ENCODE measurements at regions not wholly inside any gene's neighbourhood (a gene's known extent, or its start where the extent isn't known, plus 50 kb on each side); places are given as distances from the start of the nearest gene placed in this dataset.

- WGBS: 88% methylated on average over 8 of the region's 8 CpGs
- H3K9me3 ChIP-seq (ENCODE audit: control insufficient read depth in 2 of 2, insufficient read depth in 1 of 2, low read length in 1 of 2): peaks cover 1 to 3% of the 10 kb centered on the region in 2 donors
- H3K27me3 ChIP-seq (ENCODE audit: control insufficient read depth in 2 of 2, insufficient read depth in 1 of 2, low read length in 1 of 2): no peaks in the 10 kb centered on the region
- no peak overlapping the region for H3K27ac ChIP-seq (ENCODE audit: low read depth in 1 of 2, low read length in 1 of 2)
- H3K4me3 ChIP-seq (ENCODE audit: low read length in 2 of 2): no peak overlapping the region
- no peaks in the 10 kb centered on the region for H3K4me1 ChIP-seq (ENCODE audit: control insufficient read depth in 2 of 2, insufficient read depth in 2 of 2, low read length in 2 of 2)
- no peaks in the 10 kb centered on the region for H3K36me3 ChIP-seq (ENCODE audit: control insufficient read depth in 2 of 2, insufficient read depth in 2 of 2, low read length in 1 of 2)
- DNase-seq (ENCODE audit: low read depth in 6 of 9, low spot score in 9 of 9): no peak
Measured at GRCh38 chr16:87185308-87185707, 131.9 kb downstream of the C16orf95 start.

DNA sequence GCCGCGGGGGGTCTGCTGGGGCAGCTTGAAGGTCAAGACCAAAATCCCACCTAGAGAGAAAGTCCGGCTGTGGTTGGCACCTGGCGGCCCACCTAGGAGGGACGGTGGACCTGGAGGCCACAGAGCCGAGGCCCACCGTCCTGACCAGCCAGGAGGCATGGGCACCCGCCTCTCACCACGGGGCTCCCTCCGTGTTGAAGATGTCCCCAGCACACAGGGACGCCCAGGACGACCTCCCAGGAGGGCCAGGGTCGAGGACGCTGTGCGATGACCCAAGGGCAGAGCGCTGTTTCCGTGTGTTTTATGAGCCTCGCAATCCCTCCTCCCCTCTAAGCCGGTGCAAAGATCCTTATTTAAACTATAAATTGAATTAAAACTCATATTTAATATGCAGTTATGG, 131.2 kb downstream of the C16orf95 start:
- Histone ChIP-seq H3K27ac (ENCODE audit: low read depth in 1 of 2, low read length in 1 of 2) (no peak overlapping the region), H3K36me3 (ENCODE audit: control insufficient read depth in 2 of 2, insufficient read depth in 2 of 2, low read length in 1 of 2) (no peaks in the 10 kb centered on the region), H3K9me3 (ENCODE audit: control insufficient read depth in 2 of 2, insufficient read depth in 1 of 2, low read length in 1 of 2) (peaks cover 1 to 3% of the 10 kb centered on the region in 2 donors), H3K4me3 (ENCODE audit: low read length in 2 of 2) (no peak overlapping the region), H3K27me3 (ENCODE audit: control insufficient read depth in 2 of 2, insufficient read depth in 1 of 2, low read length in 1 of 2) (no peaks in the 10 kb centered on the region), H3K4me1 (ENCODE audit: control insufficient read depth in 2 of 2, insufficient read depth in 2 of 2, low read length in 2 of 2) (no peaks in the 10 kb centered on the region)
- no peak for DNase-seq (ENCODE audit: low read depth in 6 of 9, low spot score in 9 of 9)
- 96% methylated on average over 19 of the region's 19 CpGs for WGBS

DNA sequence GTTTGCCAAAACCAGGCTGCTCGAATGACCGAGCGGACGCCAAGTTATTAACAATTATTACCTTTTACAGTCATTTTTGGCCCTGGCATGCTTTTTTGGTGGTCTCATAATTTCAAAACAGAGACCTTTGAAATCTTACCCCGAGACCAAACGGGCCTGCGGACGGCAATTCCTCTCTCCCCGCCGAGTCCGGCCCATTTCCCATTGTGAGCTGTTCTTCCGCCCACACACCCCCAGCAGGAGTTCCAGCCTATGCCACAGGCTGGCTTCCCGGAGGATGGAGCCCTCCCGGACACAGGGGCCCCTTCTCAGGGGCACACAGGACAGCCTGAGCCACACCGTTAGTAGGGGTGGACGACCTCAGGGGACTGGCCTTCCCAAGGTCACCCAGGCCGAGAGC, 130.7 kb downstream of the C16orf95 start:
- no peaks in the 10 kb centered on the region for H3K36me3 ChIP-seq (ENCODE audit: control insufficient read depth in 2 of 2, insufficient read depth in 2 of 2, low read length in 1 of 2)
- no peak overlapping the region for H3K27ac ChIP-seq (ENCODE audit: low read depth in 1 of 2, low read length in 1 of 2)
- no peaks in the 10 kb centered on the region for H3K27me3 ChIP-seq (ENCODE audit: control insufficient read depth in 2 of 2, insufficient read depth in 1 of 2, low read length in 1 of 2)
- peaks cover 1 to 3% of the 10 kb centered on the region in 2 donors for H3K9me3 ChIP-seq (ENCODE audit: control insufficient read depth in 2 of 2, insufficient read depth in 1 of 2, low read length in 1 of 2)
- WGBS: 85% methylated on average over 17 of the region's 17 CpGs
- H3K4me1 ChIP-seq (ENCODE audit: control insufficient read depth in 2 of 2, insufficient read depth in 2 of 2, low read length in 2 of 2): no peaks in the 10 kb centered on the region
- no peak for DNase-seq (ENCODE audit: low read depth in 6 of 9, low spot score in 9 of 9)
- H3K4me3 ChIP-seq (ENCODE audit: low read length in 2 of 2): no peak overlapping the region

DNA sequence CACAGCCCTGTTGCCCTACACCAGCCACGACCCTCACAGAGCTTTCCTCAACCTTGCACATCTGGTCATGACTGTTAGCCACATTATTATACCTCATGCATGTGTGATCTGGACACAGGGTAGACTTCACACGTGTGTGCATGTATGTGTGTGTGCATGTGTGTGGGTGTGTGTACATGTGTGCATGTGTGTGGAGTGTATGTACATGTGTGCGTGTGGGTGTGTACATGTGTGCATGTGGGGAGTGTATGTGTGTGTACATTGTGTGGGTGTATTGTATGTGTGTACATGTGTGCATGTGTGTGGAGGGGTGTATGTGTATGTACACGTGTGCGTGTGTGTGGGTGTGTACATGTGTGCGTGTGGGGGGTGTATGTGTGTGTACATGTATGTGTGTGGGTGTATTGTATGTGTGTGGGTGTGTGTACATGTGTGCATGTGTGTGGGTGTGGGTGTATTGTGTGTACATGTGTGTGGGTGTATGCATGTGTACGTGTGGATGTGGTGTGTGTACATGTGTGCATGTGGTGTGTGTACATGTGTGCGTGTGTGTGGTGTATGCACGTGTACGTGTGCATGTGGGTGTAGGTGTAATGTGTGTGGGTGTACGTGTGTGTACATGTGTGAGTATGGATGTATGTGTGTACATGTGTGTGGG, 130.2 kb downstream of the C16orf95 start:
- Histone ChIP-seq H3K36me3 (ENCODE audit: control insufficient read depth in 2 of 2, insufficient read depth in 2 of 2, low read length in 1 of 2) (no peaks in the 10 kb centered on the region), H3K4me1 (ENCODE audit: control insufficient read depth in 2 of 2, insufficient read depth in 2 of 2, low read length in 2 of 2) (no peaks in the 10 kb centered on the region), H3K4me3 (ENCODE audit: low read length in 2 of 2) (no peak overlapping the region), H3K27me3 (ENCODE audit: control insufficient read depth in 2 of 2, insufficient read depth in 1 of 2, low read length in 1 of 2) (no peaks in the 10 kb centered on the region), H3K27ac (ENCODE audit: low read depth in 1 of 2, low read length in 1 of 2) (no peak overlapping the region), H3K9me3 (ENCODE audit: control insufficient read depth in 2 of 2, insufficient read depth in 1 of 2, low read length in 1 of 2) (peaks cover 1 to 3% of the 10 kb centered on the region in 2 donors)
- DNase-seq (ENCODE audit: low read depth in 6 of 9, low spot score in 9 of 9): no peak
- WGBS: 72% methylated on average over 11 of the region's 11 CpGs

GRCh38 chr16:87188104-87188503, 129.1 kb downstream of the C16orf95 start:
- Histone ChIP-seq H3K4me1 (ENCODE audit: control insufficient read depth in 2 of 2, insufficient read depth in 2 of 2, low read length in 2 of 2) (no peaks in the 10 kb centered on the region), H3K27ac (ENCODE audit: low read depth in 1 of 2, low read length in 1 of 2) (no peak overlapping the region), H3K9me3 (ENCODE audit: control insufficient read depth in 2 of 2, insufficient read depth in 1 of 2, low read length in 1 of 2) (peaks cover 1 to 3% of the 10 kb centered on the region in 2 donors), H3K36me3 (ENCODE audit: control insufficient read depth in 2 of 2, insufficient read depth in 2 of 2, low read length in 1 of 2) (no peaks in the 10 kb centered on the region), H3K4me3 (ENCODE audit: low read length in 2 of 2) (no peak overlapping the region), H3K27me3 (ENCODE audit: control insufficient read depth in 2 of 2, insufficient read depth in 1 of 2, low read length in 1 of 2) (no peaks in the 10 kb centered on the region)
- WGBS: 88% methylated on average over 8 of the region's 8 CpGs
- DNase-seq (ENCODE audit: low read depth in 6 of 9, low spot score in 9 of 9): no peak

- Histone ChIP-seq H3K4me1 (ENCODE audit: control insufficient read depth in 2 of 2, insufficient read depth in 2 of 2, low read length in 2 of 2) (no peaks in the 10 kb centered on the region), H3K27ac (ENCODE audit: low read depth in 1 of 2, low read length in 1 of 2) (no peak overlapping the region), H3K36me3 (ENCODE audit: control insufficient read depth in 2 of 2, insufficient read depth in 2 of 2, low read length in 1 of 2) (no peaks in the 10 kb centered on the region), H3K27me3 (ENCODE audit: control insufficient read depth in 2 of 2, insufficient read depth in 1 of 2, low read length in 1 of 2) (no peaks in the 10 kb centered on the region), H3K4me3 (ENCODE audit: low read length in 2 of 2) (no peak overlapping the region), H3K9me3 (ENCODE audit: control insufficient read depth in 2 of 2, insufficient read depth in 1 of 2, low read length in 1 of 2) (peaks cover 1 to 3% of the 10 kb centered on the region in 2 donors)
- DNase-seq (ENCODE audit: low read depth in 6 of 9, low spot score in 9 of 9): no peak
- WGBS: 92% methylated on average over 8 of the region's 8 CpGs
Measured at GRCh38 chr16:87189426-87189825, 127.8 kb downstream of the C16orf95 start.

- Histone ChIP-seq H3K4me1 (ENCODE audit: control insufficient read depth in 2 of 2, insufficient read depth in 2 of 2, low read length in 2 of 2) (no peaks in the 10 kb centered on the region), H3K4me3 (ENCODE audit: low read length in 2 of 2) (no peak overlapping the region), H3K36me3 (ENCODE audit: control insufficient read depth in 2 of 2, insufficient read depth in 2 of 2, low read length in 1 of 2) (no peaks in the 10 kb centered on the region), H3K9me3 (ENCODE audit: control insufficient read depth in 2 of 2, insufficient read depth in 1 of 2, low read length in 1 of 2) (peaks cover 1 to 3% of the 10 kb centered on the region in 2 donors), H3K27me3 (ENCODE audit: control insufficient read depth in 2 of 2, insufficient read depth in 1 of 2, low read length in 1 of 2) (no peaks in the 10 kb centered on the region), H3K27ac (ENCODE audit: low read depth in 1 of 2, low read length in 1 of 2) (no peak overlapping the region)
- DNase-seq (ENCODE audit: low read depth in 6 of 9, low spot score in 9 of 9): no peak
- WGBS: 96% methylated on average over 9 of the region's 9 CpGs
Measured at GRCh38 chr16:87190288-87191230, 126.6 kb downstream of the C16orf95 start.

GRCh38 chr16:87192452-87193073, 124.6 kb downstream of the C16orf95 start:
- Histone ChIP-seq H3K27ac (ENCODE audit: low read depth in 1 of 2, low read length in 1 of 2) (no peak overlapping the region), H3K27me3 (ENCODE audit: control insufficient read depth in 2 of 2, insufficient read depth in 1 of 2, low read length in 1 of 2) (no peaks in the 10 kb centered on the region), H3K36me3 (ENCODE audit: control insufficient read depth in 2 of 2, insufficient read depth in 2 of 2, low read length in 1 of 2) (no peaks in the 10 kb centered on the region), H3K4me1 (ENCODE audit: control insufficient read depth in 2 of 2, insufficient read depth in 2 of 2, low read length in 2 of 2) (no peaks in the 10 kb centered on the region), H3K4me3 (ENCODE audit: low read length in 2 of 2) (no peak overlapping the region), H3K9me3 (ENCODE audit: control insufficient read depth in 2 of 2, insufficient read depth in 1 of 2, low read length in 1 of 2) (peaks cover 1 to 3% of the 10 kb centered on the region in 2 donors)
- WGBS: 95% methylated on average over 16 of the region's 16 CpGs
- no peak for DNase-seq (ENCODE audit: low read depth in 6 of 9, low spot score in 9 of 9)

DNA sequence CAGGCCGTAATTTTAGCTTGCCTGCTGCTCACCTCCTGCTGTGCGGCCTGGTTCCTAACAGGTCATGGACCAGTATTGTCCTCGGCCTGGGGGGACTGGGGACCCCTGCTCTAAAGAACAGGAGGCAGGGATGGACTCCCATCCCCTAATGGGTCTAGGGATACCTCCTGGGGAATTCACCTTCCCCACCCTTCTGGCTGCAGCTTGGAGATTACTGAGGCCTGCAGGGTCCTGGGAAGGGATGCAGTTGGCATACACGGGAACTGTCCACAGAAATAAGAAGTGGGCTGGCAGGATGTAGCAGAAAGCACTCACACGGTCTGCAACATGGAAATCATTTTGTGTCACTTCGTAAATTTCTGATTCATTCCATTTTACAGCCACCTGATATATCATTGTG, 123.0 kb downstream of the C16orf95 start:
- Histone ChIP-seq H3K27ac (ENCODE audit: low read depth in 1 of 2, low read length in 1 of 2) (no peak overlapping the region), H3K27me3 (ENCODE audit: control insufficient read depth in 2 of 2, insufficient read depth in 1 of 2, low read length in 1 of 2) (no peaks in the 10 kb centered on the region), H3K4me3 (ENCODE audit: low read length in 2 of 2) (no peak overlapping the region), H3K4me1 (ENCODE audit: control insufficient read depth in 2 of 2, insufficient read depth in 2 of 2, low read length in 2 of 2) (no peaks in the 10 kb centered on the region), H3K9me3 (ENCODE audit: control insufficient read depth in 2 of 2, insufficient read depth in 1 of 2, low read length in 1 of 2) (no peaks in the 10 kb centered on the region), H3K36me3 (ENCODE audit: control insufficient read depth in 2 of 2, insufficient read depth in 2 of 2, low read length in 1 of 2) (no peaks in the 10 kb centered on the region)
- no peak for DNase-seq (ENCODE audit: low read depth in 6 of 9, low spot score in 9 of 9)
- 95% methylated on average over 6 of the region's 6 CpGs for WGBS

Measured in thymus (tissue), 11 donors.